Astrocyte (in vitro differentiated cells and primary cell): ENCODE measurements at regions not wholly inside any gene's neighbourhood (a gene's known extent, or its start where the extent isn't known, plus 50 kb on each side); places are given as distances from the start of the nearest gene placed in this dataset.
A peak's percentile ranks its signal among the peaks of the same experiment; 100 is the strongest.

Source experiments
- DNase-seq: peaks from one replicate; pipeline ENCODE4 v3.0.0-alpha.2; 2010; ENCODE audit warnings: low read depth
- FAIRE-seq: peaks from 2 replicates; lab custom pipeline; 2011; peaks lifted over from hg19 to GRCh38; lab: Jason Lieb, UNC
- H2AFZ ChIP-seq: 2 replicates; pipeline ENCODE4 v1.6.0; 2012; ENCODE audit warnings: low read depth, low read length, inconsistent platforms
- H3K27ac ChIP-seq: 2 replicates; pipeline ENCODE4 v1.5.1; 2011; ENCODE audit warnings: low read depth, low read length, inconsistent platforms
- H3K27me3 ChIP-seq: 2 replicates; pipeline ENCODE4 v1.6.0; 2011; ENCODE audit warnings: low read length, inconsistent platforms; ENCODE audit not compliant: insufficient read depth
- H3K36me3 ChIP-seq: 2 replicates; pipeline ENCODE4 v1.5.1; 2011; ENCODE audit warnings: low read length, inconsistent platforms; ENCODE audit not compliant: insufficient read depth
- H3K4me1 ChIP-seq: 2 replicates; pipeline ENCODE4 v1.5.1; 2011; ENCODE audit warnings: low read length, inconsistent platforms; ENCODE audit not compliant: insufficient read depth
- H3K4me2 ChIP-seq: 2 replicates; pipeline ENCODE4 v1.6.0; 2012; ENCODE audit warnings: low read length, inconsistent platforms
- H3K4me3 ChIP-seq: 2 replicates; pipeline ENCODE4 v1.5.1; 2011; ENCODE audit warnings: low read depth, mild to moderate bottlenecking, low read length, inconsistent platforms; ENCODE audit not compliant: insufficient read depth
- H3K79me2 ChIP-seq: 2 replicates; pipeline ENCODE4 v1.6.0; 2012; ENCODE audit warnings: mild to moderate bottlenecking, low read length, inconsistent platforms; ENCODE audit not compliant: insufficient read depth
- H3K9ac ChIP-seq: 2 replicates; pipeline ENCODE4 v1.6.0; 2012; ENCODE audit warnings: mild to moderate bottlenecking, low read length, inconsistent platforms
- H3K9me3 ChIP-seq: 2 replicates; pipeline ENCODE4 v1.5.1; 2012; ENCODE audit warnings: low read depth, mild to moderate bottlenecking, low read length, inconsistent platforms; ENCODE audit not compliant: insufficient read depth
- H4K20me1 ChIP-seq: 2 replicates; pipeline ENCODE4 v1.6.0; 2012; ENCODE audit warnings: low read length, inconsistent platforms; ENCODE audit not compliant: insufficient read depth
- H3K27ac Mint-ChIP-seq: one replicate; pipeline ENCODE4 v1.8.0; 2021; ENCODE audit warnings: mild to moderate bottlenecking, mixed read lengths; ENCODE audit not compliant: unreplicated experiment
- H3K27me3 Mint-ChIP-seq: one replicate; pipeline ENCODE4 v1.8.0; 2021; ENCODE audit warnings: low read depth, mixed read lengths; ENCODE audit not compliant: unreplicated experiment
- H3K36me3 Mint-ChIP-seq: one replicate; pipeline ENCODE4 v1.8.0; 2021; ENCODE audit warnings: low read depth, mixed read lengths; ENCODE audit not compliant: unreplicated experiment
- H3K4me1 Mint-ChIP-seq: one replicate; pipeline ENCODE4 v1.8.0; 2021; ENCODE audit warnings: low read depth, mixed read lengths; ENCODE audit not compliant: unreplicated experiment
- H3K4me3 Mint-ChIP-seq: one replicate; pipeline ENCODE4 v1.8.0; 2021; ENCODE audit warnings: mild to moderate bottlenecking, moderate library complexity, mixed read lengths; ENCODE audit not compliant: unreplicated experiment
- H3K9me3 Mint-ChIP-seq: one replicate; pipeline ENCODE4 v1.8.0; 2021; ENCODE audit warnings: mild to moderate bottlenecking, mixed read lengths; ENCODE audit not compliant: unreplicated experiment
- CTCF ChIP-seq: IDR thresholded peaks from 2 replicates; pipeline ENCODE4 v1.5.1; 2011; ENCODE audit warnings: low read depth, mild to moderate bottlenecking, inconsistent platforms, low read length, moderate library complexity; ENCODE audit not compliant: insufficient read depth
- EZH2 ChIP-seq: IDR thresholded peaks from 2 replicates; pipeline ENCODE4 v1.6.1; 2012; ENCODE audit warnings: mild to moderate bottlenecking, low read length, inconsistent platforms; ENCODE audit not compliant: insufficient read depth

GRCh38 chr1:177377866-177378265 lies 207.1 kb downstream of the BRINP2 start:
- H3K27me3 ChIP-seq, result no peaks in the 10 kb centered on the region
- Mint-ChIP-seq H3K27ac (no peak overlapping the region), H3K4me3 (no peak overlapping the region), H3K36me3 (no peaks in the 10 kb centered on the region), H3K9me3 (peaks cover 12% of the 10 kb centered on the region), H3K4me1 (no peaks in the 10 kb centered on the region), H3K27me3 (peaks cover 5% of the 10 kb centered on the region)
- H3K27ac ChIP-seq, result no peak overlapping the region
- no peak overlapping the region for H3K4me3 ChIP-seq
- no peaks in the 10 kb centered on the region for H3K79me2 ChIP-seq
- no peaks in the 10 kb centered on the region for H3K9me3 ChIP-seq
- H3K36me3 ChIP-seq, result no peaks in the 10 kb centered on the region
- H3K4me2 ChIP-seq, result no peak overlapping the region
- TF ChIP-seq CTCF (no peak), EZH2 (no peak)
- no peak overlapping the region for H3K9ac ChIP-seq
- H3K4me1 ChIP-seq, result no peaks in the 10 kb centered on the region
- FAIRE-seq, result no peak
- DNase-seq, result no peak
- no peak overlapping the region for H2AFZ ChIP-seq
- H4K20me1 ChIP-seq, result no peaks in the 10 kb centered on the region

GRCh38 chr1:177368255-177368654 lies 197.5 kb downstream of the BRINP2 start:
- H3K4me1 Mint-ChIP-seq, result peaks cover 5% of the 10 kb centered on the region
- H3K36me3 ChIP-seq, result no peaks in the 10 kb centered on the region
- H3K9me3 ChIP-seq, result no peaks in the 10 kb centered on the region
- no peak overlapping the region for H3K27ac ChIP-seq
- FAIRE-seq (no peak), DNase-seq (peak; percentile 12)
- H3K27me3 ChIP-seq, result no peaks in the 10 kb centered on the region
- H3K9me3 Mint-ChIP-seq, result no peaks in the 10 kb centered on the region
- H3K27me3 Mint-ChIP-seq, result peaks cover 3% of the 10 kb centered on the region
- H3K9ac ChIP-seq, result no peak overlapping the region
- H2AFZ ChIP-seq, result no peak overlapping the region
- no peak overlapping the region for H3K4me3 ChIP-seq
- H3K4me1 ChIP-seq, result no peaks in the 10 kb centered on the region
- no peak overlapping the region for H3K4me3 Mint-ChIP-seq
- no peak overlapping the region for H3K27ac Mint-ChIP-seq
- H3K79me2 ChIP-seq, result no peaks in the 10 kb centered on the region
- H3K36me3 Mint-ChIP-seq, result no peaks in the 10 kb centered on the region
- no peak overlapping the region for H3K4me2 ChIP-seq
- TF ChIP-seq CTCF (no peak), EZH2 (no peak)
- H4K20me1 ChIP-seq, result no peaks in the 10 kb centered on the region

- no peak overlapping the region for H3K27ac Mint-ChIP-seq
These were observed 195.3 kb downstream of the BRINP2 start for GRCh38 chr1:177366091-177366490.

More at GRCh38 chr1:177366091-177366490, 195.3 kb downstream of the BRINP2 start:
- H4K20me1 ChIP-seq, result no peaks in the 10 kb centered on the region
- DNase-seq (no peak), FAIRE-seq (no peak)
- TF ChIP-seq CTCF (no peak), EZH2 (no peak)
- Mint-ChIP-seq H3K36me3 (no peaks in the 10 kb centered on the region), H3K9me3 (no peaks in the 10 kb centered on the region), H3K27me3 (no peaks in the 10 kb centered on the region), H3K4me3 (no peak overlapping the region), H3K4me1 (peaks cover 5% of the 10 kb centered on the region)
- H3K9me3 ChIP-seq, result no peaks in the 10 kb centered on the region
- no peak overlapping the region for H3K27ac ChIP-seq
- H3K4me3 ChIP-seq, result no peak overlapping the region
- no peaks in the 10 kb centered on the region for H3K27me3 ChIP-seq
- H3K79me2 ChIP-seq, result no peaks in the 10 kb centered on the region
- H2AFZ ChIP-seq, result no peak overlapping the region
- H3K4me1 ChIP-seq, result no peaks in the 10 kb centered on the region
- H3K4me2 ChIP-seq, result no peak overlapping the region
- no peaks in the 10 kb centered on the region for H3K36me3 ChIP-seq
- H3K9ac ChIP-seq, result no peak overlapping the region
